Renal cortical epithelial cell (primary cell): ENCODE measurements at regions not wholly inside any gene's neighbourhood (a gene's known extent, or its start where the extent isn't known, plus 50 kb on each side); places are given as distances from the start of the nearest gene placed in this dataset.
"Not testable (repeated sequence)": the region's sequence is repeated elsewhere in the genome, so short reads cannot be mapped to it uniquely, and the experiment has no call there.

ENCODE experiments used
- DNase-seq: peaks from one replicate; pipeline ENCODE4 v3.0.0-alpha.2; 2011; ENCODE audit warnings: low read depth

DNA sequence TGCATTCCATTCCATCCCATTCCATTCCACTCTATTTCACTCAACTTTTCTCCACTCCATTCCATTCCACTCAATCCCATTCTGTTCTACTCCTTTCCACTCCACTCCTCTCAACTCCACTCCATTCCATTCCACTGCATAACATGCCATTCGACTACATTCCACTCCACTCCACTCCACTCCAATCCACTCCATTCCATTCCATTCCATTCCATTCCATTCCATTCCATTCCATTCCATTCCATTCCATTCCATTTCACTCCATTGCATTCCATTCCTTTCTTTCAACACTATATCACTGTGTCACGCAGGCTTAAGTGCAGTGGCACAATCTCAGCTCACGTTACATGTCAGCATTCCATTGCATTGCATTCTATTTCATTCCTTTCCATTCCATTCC is 1430.4 kb downstream of the TSPY10 start:
- DNase-seq = not testable (repeated sequence)

DNA sequence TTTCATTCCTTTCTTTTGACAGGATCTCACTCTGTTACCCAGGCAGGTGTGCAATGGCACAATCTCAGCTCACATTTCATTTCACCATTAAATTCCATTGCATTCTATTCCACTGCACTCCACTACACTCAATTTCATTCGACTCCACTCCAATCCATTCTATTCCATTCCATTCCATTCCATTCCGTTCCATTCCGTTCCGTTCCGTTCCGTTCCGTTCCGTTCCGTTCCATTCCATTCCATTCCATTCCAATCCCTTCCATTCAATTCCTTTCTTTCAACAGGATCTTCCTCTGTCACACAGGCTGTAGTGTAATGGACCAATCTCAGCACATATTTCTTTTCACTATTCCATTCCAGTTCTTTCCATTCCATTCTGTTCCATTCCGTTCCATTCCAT is 1445.7 kb downstream of the TSPY10 start:
- no peak for DNase-seq

DNA sequence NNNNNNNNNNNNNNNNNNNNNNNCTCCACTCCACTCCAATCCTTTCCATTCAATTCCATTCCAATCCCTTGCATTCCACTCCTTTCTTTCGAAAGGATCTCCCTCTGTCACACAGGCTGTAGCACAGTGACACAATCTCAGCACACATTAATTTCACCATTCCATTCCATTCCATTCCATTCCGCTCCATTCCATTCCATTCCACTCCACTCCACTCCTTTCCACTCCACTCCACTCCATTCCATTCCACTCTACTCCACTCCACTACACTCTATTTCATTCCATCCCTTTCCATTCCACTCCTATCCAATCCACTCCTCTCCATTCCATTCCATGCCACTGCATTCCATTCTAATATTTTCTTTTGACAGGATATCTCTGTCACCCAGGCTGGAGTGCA is 1459.0 kb downstream of the TSPY10 start:
- no peak for DNase-seq

- DNase-seq = no peak
These were observed 1459.9 kb downstream of the TSPY10 start for GRCh38 chrY:10987626-10988025.

DNA sequence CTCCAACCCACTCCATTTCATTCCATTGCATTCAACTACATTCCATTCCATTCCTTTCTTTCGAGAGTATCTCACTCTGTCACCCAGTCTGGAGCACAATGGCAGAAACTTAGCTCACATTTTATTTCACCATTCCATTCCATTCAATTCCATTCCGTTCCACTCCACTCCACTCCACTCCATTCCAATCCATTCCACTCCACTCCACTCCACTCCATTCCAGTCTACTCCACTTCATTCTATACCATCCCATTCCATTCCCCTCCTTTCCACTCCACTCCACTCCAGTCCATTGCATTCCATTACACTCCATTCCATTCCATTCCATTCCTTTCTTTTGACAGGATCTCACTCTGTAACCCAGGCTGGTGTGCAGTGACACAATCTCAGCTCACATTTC is 1466.3 kb downstream of the TSPY10 start:
- no peak for DNase-seq

DNA sequence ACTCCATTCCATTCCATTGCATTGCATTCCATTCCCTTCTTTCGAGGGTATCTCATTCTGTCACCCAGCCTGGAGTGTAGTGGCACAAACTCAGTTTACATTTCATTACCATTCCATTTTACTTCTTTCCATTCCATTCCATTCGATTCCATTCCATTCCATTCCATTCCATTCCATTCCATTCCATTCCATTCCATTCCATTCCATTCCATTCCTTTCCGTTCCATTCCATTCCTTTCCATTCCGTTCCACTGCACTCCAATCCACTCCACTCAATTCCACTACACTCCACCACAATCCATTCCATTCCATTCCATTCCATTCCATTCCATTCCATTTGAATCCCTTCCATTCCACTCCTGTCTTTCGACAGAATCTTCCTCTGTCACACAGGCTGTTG is 1472.0 kb downstream of the TSPY10 start:
- not testable (repeated sequence) for DNase-seq

DNA sequence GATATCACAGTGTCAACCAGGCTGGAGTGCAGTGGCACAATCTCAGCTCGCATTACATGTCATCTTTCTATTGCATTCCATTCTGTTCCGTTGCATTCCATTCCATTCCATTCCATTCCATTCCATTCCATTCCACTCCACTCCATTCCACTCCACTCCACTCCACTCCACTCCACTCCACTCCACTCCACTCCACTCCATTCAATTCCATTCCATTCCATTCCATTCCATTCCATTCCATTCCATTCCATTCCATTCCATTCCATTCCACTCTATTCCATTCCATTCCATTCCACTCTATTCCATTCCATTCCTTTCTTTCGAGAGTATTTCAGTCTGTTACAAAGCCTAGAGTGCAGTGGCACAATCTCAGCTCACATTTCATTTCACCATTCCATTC is 1486.5 kb downstream of the TSPY10 start:
- DNase-seq = not testable (repeated sequence)

GRCh38 chrY:11022734-11023133 is 1495.1 kb downstream of the TSPY10 start:
- DNase-seq = no peak

DNA sequence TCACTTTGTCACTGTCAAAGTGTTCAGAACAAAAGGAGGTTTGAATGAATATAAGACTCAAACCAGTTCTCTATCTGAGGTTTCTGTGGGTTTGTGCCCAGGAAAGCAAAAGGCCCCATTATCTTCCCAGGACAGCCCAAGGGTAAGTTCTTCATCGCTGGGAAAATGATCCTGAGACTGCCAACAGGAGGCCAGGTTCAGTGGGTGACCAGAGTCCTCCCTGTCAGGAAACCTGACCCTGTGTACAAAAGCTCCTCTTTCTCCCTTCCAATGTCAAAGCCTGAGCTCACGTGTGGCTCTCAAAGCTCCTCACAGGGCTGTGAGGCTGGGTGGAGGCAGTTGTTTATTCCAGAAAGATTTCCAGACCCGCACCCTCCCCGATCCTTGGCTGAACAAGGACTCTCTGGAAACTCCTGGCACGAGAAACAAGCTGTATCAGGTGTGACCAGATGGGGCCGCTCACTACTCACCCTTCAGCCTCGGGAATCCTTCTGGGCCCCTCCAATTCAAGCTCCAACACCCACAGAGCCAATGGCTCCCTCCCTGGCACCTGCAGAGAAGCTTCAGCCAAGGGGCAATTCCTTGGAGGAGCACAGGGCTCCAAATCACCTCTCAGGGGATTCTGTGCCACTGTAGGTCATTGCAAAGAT is 1516.7 kb downstream of the TSPY10 start:
- DNase-seq = no peak

- DNase-seq = no peak
These were observed 1535.8 kb downstream of the TSPY10 start for GRCh38 chrY:11063486-11063885.

DNA sequence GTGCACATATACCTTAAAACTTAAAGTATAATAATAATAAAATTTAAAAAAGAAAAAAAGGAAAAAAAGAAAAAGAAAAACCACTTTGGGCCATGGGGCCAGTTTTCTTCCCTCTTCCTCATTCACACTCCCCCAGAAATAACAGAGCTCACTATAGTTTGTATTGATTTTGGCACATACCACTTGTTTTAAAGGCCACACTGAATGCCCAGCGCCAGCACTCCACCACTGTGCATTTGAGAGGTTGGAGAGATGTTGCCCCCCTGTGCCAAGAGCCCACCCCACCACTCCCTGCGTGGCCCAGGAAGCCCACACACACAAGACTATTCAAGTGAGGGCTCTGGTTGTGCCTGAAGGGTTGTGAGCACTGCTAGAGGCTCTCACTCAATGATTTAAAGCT is 1536.3 kb downstream of the TSPY10 start:
- no peak for DNase-seq

DNA sequence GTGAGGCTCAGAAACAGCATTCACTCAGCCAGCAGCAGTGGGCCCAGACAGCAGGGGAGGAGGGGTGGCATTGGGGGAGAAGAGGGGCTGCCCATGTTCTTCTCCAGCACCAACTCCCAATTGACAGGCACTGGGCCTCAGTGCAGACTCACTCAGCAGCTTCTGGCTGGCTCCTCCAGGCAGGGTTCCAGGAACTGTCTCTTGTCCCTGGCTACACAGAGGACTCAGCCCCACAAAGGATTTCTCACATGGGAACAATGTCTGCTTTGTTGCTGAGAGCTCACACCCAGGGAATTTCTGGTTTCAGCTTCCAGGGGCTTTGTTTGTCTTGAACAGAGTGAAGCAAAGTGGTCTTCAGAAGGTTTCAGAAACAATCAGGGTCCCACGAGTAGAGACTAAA is 1536.7 kb downstream of the TSPY10 start:
- no peak for DNase-seq

- DNase-seq = no peak
These were observed 1541.6 kb downstream of the TSPY10 start for GRCh38 chrY:11069271-11069670.

DNA sequence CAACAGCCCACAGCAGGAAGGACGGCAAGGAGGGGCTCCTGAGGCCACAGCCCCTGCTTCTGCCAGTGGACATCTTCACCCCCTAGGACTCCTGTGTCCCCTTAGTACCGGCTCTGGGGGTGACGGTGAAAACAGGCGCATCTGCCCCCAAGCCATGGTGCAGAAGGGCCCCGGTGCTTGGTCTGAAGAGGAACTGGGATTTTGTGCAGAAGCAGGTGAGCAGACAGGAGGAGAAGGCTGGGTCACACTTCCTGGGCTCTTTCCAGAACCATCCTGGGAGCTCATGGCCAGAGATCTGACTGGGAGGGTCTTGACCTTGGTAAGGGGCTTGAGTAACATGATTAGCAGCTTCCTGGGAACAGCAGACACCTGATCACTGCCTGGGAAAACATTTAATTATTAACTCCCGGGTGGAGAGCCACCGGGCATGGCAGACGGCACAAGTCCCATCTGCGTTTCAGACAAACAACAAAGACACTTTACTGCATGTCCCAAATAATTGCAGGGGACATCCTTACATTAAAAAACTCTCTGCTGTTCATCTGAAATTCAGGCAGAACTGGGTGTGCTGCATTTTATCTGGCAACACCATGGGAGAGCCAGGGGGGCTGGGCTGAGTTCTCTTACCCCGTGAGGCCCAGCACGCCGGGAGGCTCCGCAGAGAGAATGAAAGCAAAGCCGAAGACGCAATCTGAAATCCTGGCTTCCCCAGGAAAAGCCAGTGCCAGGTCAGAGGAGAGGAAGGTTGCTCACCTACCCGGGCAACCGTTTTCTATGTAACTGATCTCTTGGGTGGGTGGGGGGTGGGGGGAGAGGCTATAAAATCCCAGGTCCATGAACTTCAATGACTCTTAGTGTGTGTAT is 1542.8 kb downstream of the TSPY10 start:
- no peak for DNase-seq

- not testable (repeated sequence) for DNase-seq
These were observed 1558.1 kb downstream of the TSPY10 start for GRCh38 chrY:11085801-11086200.

GRCh38 chrY:11097498-11097897 is 1569.8 kb downstream of the TSPY10 start:
- DNase-seq = not testable (repeated sequence)

DNA sequence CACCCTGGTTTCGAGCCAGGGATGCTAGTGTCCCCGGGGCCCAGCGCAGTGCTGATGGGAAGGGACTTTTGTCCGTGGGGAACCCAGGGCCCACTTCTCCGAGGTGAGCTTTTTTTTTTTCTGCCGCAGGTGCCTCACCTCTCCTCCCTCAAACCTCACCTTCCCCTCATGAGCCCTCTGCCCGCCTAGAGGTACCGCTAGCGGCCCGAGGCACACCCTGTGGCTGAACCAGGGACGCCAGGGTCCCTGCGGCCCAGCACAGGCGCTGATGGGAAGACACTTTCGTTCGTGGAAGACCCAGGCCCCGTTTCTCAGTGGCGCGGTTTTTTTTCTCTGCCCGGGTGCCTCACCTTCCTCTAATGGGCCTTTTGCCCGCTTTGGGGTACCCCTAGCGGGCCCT is 1570.7 kb downstream of the TSPY10 start:
- not testable (repeated sequence) for DNase-seq

DNA sequence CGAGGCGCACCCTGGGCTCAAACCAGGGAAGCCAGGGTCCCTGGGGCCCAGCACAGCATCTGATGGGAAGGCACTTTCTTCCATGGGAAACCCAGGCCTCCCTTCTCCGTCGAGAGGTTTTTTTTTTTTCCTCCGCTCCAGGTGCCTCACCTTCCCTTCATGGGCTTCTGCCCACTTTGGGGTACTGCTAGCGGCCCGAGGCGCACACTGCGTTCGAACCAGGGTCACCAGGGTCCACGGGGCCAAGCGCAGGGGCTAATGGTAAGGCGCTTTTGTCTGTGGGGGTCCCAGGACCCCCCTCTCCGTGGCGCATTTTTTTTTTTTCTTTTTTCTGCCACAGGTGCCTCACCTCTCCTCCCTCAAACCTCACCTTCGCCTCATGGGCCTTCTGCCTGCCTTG is 1571.3 kb downstream of the TSPY10 start:
- no peak for DNase-seq

GRCh38 chrY:11100472-11100871 is 1572.8 kb downstream of the TSPY10 start:
- not testable (repeated sequence) for DNase-seq

DNA sequence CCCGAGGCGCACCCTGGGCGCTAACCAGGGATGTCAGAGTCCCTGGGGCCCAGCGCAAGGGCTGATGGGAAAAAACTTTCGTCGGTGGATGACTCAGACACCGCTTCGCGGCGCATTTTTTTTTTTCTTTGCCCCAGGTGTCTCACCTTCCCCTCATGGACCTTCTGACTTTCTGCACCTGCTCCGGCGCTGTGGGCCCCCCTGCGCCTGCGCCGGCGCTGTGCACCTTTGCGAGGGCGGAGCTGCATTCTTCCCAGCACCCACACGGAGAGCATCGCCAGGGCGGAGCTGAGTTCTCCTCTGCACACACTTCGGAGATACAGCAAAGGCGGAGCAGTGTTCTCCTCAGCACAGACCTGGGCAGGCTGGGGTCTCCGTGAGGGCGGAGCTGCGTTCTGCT is 1575.3 kb downstream of the TSPY10 start:
- not testable (repeated sequence) for DNase-seq

DNA sequence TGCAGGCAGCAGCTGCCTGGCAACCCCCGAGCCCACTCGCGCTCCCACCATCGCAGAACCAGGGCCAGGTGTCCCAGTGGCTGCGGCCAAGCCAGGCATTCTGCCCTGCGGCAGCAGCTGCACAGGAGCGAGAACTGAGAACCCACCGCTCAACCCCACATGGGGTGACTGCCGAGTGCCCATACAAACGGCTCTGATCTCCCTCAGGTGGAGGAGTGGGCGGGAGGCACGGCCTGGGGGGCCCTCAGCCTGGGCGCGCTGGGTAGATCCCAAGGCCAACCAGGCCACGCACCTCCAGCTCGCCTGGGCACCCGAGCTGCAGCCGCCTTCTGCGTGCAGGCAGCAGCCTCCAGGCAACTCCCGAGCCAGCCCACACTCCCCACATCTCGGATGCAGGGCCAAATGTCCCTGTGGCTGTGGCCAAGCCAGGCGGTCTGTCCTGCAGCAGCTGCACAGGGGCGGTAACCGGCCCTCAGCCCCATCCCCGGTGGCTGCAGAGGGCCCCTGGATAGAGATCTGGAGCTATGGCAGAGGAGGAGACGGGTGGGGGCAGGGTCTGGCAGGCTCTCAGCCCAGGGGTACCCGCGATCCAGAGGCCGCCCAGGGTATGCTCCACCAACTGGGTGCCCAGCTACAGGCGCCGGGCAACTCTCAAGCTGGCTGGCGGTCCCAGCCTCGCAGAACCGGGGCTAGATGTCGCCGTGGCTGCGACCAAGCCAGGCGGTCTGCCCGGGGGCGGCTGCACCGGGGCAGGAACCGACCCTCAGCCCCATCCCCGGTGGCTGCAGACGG is 1579.6 kb downstream of the TSPY10 start:
- DNase-seq = not testable (repeated sequence)

DNA sequence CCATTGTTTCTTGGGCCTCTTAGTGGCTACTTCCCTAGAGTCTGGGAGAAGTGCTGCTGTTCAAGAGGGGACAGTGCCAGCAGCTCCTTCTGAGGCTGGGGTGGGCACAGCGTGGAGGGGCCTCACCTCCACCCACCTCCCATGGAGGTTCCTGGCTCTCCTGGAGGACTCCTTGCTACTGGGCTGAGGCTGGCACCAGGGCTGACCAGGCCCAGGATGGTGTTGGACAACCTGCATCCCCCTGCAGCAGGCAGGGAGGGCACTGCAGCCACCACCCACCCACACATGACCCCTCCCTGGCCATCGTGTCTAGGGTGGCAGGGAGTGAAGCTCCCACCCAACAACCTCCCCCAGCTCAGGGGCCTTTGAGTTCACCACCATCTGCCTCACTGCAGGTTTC is 1549.3 kb upstream of the USP9Y start:
- not testable (repeated sequence) for DNase-seq
